H1 (cell line): ENCODE measurements at regions not wholly inside any gene's neighbourhood (a gene's known extent, or its start where the extent isn't known, plus 50 kb on each side); places are given as distances from the start of the nearest gene placed in this dataset.

Experiments used
- CEBPB ChIP-seq: IDR thresholded peaks from 2 replicates; pipeline ENCODE4 v1.6.1; 2012; ENCODE audit warnings: low read depth, low read length
- CHD1 ChIP-seq: IDR thresholded peaks from 2 replicates; pipeline ENCODE4 v1.6.1; 2012; ENCODE audit warnings: low read depth, low read length, improper control_type of control experiment
- EZH2 ChIP-seq: fragments of 200-600 bp; sonication (generic); IDR thresholded peaks from 2 replicates; pipeline ENCODE4 v1.7.1; 2012; ENCODE audit warnings: low read depth, mild to moderate bottlenecking, moderate library complexity, low read length, inconsistent platforms; ENCODE audit not compliant: severe bottlenecking
- POLR2A ChIP-seq, 2 experiments: IDR thresholded peaks; 1 replicate in 1 of 2; 2 replicates in 1 of 2; pipeline ENCODE4 v1.6.1; 2011; ENCODE audit warnings: low read depth in 2 of 2, low read length in 2 of 2, mild to moderate bottlenecking in 2 of 2; ENCODE audit errors: control extremely low read depth in 1 of 2
- RBBP5 ChIP-seq: IDR thresholded peaks from 2 replicates; pipeline ENCODE4 v1.7.1; 2012; ENCODE audit warnings: low read depth, mild to moderate bottlenecking, inconsistent platforms, low read length, moderate library complexity, borderline replicate concordance
- TCF12 ChIP-seq: IDR thresholded peaks from 2 replicates; pipeline ENCODE4 v1.6.1; 2011; ENCODE audit warnings: low read depth, mild to moderate bottlenecking, low read length
- YY1 ChIP-seq: IDR thresholded peaks from 2 replicates; pipeline ENCODE4 v1.6.1; 2011; ENCODE audit warnings: low read depth, mild to moderate bottlenecking, low read length

DNA sequence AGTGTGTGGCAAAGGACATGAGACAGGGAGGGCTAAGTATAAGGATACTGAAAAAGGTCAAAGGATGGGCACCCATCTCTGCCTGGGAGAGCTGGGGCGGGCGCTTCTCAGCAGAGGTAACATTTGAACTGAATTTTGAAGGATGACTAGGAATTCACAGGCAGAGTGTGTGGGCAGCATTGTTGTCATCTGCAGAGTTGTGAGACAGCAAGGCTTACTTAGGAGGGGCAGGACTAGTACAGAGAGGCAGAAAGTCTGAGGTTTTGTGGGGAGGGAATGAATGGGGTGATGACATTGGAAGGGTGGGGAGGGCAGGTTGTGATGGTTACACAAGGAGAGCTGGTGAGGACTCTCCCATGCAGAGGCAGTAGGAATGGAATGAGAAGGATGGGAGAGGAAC lies 84.1 kb upstream of the PRR23C start (continued):
- TF ChIP-seq CHD1 (no peak), YY1 (no peak), CEBPB (no peak), RBBP5 (no peak), POLR2A (IDR thresholded peaks at IDR 0.05; ENCODE audit: control extremely low read depth in 1 of 2, low read depth in 2 of 2, low read length in 2 of 2) (no peak), TCF12 (no peak), EZH2 (no peak)
